Embryonic facial prominence (tissue), 1 donor: ENCODE measurements at regions not wholly inside any gene's neighbourhood (a gene's known extent, or its start where the extent isn't known, plus 50 kb on each side); places are given as distances from the start of the nearest gene placed in this dataset.
"Not testable (repeated sequence)": the region's sequence is repeated elsewhere in the genome, so short reads cannot be mapped to it uniquely, and the experiment has no call there.

Source experiments
- DNase-seq: peaks from one replicate; pipeline ENCODE4 v3.0.0-alpha.2; 2016; ENCODE audit errors: extremely low spot score

DNA sequence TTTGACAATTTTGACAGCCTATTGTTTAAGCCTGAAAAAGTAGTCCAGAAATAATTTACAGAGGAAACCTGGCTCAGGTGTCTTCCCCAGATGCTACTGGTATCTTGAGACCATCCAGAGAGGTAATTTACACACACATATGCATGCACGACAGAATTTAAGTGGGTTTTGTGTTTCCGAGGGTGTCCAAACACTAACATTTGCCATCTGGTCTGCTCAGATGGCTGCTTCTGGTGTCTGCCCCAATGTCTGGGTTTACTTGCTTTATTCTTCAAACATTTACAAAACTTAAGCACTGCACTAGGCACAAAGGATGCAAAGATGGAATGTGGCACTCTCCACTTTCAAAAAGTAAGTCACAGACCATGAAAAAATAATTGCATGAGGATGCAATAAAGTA lies 226.6 kb upstream of the EGLN3 start:
- DNase-seq: no peak

DNA sequence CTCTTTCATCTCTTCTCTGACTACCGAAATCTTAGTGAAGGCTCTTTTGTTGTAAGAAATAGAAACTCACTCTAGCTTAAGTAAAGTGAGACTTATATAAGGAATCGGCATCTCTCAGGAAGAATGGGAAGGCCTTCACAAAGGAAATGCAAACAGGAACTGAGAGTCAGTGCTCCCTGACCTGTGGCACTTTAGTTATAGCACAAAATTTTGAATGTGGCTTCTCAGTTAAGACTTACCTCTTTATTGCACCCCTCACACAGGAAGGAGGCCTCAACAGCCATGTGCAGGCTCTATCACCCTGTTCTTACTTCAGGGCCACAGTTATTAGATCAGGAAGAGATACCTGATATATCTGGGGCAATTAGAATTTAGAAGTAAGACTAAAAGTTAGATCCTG lies 224.7 kb upstream of the EGLN3 start:
- DNase-seq: no peak

DNA sequence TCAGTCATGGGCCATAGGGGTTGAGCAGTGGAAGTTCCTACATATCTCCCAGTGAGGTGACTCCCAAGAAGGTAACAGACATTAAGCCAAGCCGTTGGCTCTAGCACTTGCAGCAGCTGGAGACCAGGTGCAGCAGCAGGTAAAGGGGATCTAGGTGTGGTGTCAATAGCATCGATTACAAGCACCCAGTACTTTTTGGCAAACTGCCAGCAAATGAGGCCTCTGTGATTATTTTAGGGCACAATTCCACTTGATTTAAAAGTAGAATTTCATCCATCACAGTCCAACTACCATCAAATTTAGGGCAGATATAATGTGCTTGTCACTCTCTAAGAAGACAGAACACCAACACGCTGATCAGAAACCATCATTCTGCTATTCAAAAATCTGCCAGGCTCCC lies 224.1 kb upstream of the EGLN3 start:
- DNase-seq: no peak

DNA sequence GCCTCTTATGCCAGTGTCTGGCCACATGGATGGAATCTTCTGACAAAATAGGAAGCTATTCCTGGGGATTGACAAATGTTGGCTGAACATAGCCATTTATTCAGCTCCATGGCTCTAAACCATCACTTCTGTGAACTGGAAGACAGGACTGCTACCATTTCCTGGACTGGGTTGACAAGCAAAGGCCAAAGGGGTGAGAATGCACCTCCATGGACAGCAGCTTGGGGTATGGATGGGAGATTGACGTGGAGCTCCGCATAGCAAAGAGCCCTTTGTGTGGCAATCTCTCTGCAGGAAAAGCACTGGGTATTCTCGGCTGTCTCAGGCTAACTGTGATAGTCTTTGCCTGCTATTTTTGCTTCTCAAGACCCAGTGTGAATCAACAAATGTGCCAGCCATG lies 223.0 kb upstream of the EGLN3 start:
- DNase-seq: no peak

DNA sequence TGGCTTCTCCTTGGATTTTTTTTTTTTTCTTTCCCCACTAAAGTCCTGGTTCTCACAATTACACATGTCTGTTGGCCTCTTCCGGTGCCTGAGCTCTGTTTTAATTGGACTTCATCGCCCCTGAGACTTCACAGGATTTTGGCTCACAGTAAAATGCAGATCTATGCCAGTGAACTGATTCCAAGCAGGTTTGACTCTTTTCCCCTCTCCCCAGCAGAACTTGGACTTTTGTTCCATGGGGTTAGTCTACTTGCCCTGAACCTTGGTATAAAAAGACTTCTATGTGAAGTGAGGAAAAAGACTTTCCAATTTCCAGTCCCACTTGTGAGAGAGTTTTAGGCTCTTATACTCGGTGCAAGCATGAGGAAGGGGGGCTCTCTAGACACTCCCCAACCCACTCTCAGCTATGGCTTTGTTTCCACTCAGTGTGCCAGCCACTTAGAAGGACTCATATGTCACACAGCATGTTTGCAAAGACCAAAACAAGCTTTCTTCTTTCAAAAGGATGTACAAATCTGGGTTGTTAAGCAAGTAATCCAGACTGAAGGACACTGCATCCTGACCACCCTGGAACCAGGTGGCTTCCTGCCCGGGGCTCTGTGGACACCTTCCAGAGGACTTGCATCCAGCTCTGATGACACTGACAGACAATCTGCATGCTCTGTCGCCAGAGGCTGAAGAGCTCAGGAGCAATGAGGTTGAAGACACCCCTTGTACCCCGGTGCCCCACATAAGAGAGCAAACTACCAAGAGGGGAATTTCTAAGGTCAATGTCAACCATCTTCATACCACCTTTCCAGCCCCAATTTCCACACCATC lies 221.9 kb upstream of the EGLN3 start:
- no peak for DNase-seq

DNA sequence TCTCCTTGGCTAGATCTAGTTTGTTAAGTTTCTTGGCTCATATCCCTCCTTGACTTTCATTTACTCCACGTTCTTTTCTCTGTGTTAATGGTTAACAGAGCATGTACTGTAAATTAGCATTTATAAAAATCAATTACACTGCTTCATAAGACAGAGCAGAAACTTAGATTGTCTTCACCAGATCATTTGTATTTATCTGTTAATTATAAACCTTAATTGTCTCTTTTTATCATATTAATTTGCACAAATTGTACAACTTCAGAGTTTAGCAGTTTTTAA lies 221.2 kb upstream of the EGLN3 start:
- DNase-seq: no peak

DNA sequence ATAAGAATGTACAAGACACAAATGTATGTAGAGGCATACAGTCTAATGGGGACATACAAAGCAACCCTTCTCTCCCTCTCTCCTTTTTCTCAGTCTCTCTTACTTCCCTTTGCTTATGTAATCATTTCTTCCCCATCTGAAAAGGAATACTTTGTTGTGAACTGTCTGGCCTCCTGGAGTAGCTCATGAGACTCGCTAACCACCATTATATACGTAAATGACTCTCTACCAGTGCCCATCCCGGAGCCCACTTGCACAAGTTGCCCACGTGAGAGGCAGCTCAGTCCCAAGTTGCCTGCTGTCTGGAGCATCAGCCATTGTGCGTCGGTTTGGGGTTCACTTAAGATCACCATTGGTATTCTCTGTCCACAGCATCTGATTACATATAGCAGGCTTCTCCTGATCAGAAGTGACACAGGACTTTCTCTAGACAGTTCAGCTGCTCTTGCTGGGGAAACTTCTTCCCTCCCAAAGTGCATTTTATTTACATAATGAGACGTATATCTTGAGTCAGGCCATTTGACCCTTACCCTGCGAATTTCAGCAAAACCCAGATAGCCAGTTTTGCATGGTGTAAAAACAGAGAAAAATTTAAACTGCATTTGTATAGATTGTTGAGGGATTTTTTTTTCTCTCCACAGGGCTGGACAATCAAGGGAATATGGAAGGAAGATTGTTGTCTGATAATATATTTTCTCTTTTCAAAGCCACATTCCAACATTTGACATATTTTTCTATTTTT lies 220.7 kb upstream of the EGLN3 start:
- DNase-seq: no peak

DNA sequence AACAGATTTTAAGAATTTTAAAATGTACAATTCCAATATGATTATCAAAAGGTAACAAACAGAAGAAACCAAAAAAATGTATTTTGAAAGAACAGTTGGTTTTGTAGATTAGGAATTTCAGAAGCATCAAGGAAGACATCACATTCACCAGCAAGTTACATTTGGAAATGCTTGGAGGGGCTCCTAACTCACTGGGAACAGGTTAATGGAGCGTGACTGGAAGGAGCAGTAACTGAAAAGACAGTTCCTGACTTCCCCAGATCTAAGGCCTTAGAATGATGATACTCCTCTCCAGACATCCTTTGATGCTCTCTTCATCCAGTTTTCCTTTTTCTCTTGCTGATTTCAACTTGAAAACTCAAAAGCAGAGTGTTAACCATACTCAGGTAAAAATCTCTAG lies 220.0 kb upstream of the EGLN3 start:
- no peak for DNase-seq

DNA sequence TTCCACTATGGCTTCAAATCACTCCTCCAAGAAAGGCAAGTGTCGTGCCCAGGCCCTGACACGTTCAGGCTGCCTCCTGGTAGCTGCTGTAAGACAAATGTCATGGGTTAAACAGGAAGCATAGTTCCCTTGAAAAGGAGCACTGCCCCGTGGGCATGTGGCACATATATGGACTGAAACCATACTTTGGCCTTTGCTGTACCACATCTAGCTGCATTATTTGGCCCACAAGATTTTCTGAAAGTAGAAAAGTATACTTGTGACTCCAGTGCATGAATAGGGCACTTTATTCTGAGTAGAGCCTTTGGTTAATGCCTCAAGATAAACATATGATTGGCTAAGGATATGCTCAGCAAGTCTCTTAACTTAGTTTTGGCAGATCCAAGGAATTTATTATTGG lies 218.7 kb upstream of the EGLN3 start:
- DNase-seq: no peak

DNA sequence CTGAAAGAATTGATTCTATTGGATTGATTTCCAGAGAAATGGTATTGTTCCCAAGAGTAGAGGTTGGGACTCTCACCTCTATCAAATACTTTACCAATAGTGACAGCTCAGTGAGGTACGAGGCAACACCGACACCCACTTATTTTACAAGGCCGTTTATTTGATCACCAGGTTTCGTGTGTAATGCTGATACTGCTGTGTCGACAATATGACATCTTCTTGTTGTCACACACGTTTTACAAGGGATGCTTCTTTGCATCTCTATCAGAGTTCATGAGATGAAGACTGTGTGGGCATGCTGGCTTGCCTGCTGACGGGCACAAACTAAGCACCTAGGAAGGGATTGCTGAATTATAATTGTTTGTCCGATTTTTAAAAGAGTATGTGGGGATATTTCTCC lies 217.8 kb upstream of the EGLN3 start:
- no peak for DNase-seq

DNA sequence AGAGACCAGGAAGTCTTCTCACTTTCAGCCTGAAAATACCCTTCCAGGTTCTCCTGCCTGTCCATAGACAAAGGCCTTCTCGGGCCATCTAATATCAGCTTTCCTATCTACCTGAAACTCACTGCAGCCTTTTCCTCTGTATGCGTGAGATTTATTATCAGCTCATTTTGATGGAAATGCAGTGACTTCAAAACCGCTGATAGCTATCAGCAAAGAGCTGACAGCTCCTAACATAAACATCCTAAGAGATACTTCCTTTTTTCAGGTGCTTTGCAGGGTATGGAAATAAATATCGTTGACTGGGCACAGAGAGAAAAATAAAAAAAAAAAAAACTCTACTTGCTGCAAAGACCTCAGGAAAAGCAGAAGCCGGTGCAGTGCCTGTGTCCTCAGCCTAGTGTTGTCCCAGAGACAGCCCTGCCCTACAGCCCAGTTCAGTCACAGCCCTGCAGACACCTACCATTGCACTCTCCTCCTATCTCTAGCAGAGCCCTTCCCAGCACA lies 215.0 kb upstream of the EGLN3 start:
- DNase-seq: no peak

DNA sequence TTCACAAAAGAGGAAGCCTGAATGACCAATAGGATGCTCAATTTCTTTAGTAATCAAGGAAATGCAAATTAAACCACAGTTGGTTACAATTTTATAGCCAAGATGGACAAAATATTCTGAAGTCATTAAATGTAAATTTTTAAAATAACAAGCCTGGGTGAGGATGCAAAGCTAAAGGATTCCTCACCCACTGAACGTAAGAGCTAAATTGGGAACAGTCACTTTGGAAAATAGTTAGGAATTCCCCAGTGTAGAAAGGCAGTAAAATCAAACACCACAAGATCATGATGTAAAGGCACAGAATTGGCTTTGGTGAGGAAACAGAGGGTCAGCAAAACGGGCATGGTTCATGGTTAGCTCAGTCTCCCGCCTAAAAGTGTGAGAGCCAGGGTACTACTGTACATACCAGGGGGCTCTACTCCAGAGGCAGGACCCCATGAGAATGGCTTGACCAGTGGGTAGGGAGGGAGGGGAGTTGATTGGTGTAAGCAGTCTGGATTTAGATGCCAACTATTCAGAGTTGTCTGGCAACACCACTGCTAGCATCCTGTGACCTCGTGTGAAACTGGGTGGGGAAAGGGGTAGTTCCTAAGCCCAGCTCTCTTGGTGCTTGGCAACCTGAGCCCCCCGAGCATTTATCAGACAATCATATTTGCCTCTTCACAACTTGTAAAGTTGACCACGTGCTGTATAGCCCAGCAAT lies 213.4 kb upstream of the EGLN3 start:
- no peak for DNase-seq

DNA sequence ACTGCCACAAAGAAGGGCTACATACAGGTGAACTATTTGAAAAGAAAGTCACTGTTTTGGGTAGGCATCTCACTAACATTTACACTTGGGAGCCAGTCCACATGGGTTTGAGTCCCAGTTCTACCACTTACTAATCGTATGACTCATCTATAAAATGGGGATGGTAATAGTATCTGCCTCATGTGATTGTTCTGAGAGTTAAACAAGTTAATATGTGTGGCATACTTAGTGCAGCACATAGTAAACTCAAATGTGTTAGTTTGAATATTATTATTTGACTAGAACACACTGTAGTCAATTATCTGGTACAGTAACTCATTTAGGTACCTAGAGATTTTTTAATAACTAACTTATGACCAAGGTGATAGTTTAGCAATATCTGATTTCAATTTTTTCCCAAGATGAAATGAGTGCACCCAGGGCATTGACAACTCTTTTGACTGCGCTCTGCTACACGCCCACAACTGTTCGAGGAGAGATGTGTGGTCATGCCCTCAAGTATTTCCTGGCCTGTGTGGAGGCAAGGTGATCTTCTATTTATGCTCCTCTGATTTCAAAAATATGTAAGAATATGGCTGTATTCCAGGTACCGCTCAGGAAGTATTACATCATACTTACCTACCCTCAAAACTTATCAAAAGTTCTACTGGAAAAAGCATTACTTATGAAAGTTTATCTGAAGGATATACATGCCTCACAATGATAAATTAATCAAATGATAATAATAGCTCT lies 210.6 kb upstream of the EGLN3 start:
- no peak for DNase-seq

DNA sequence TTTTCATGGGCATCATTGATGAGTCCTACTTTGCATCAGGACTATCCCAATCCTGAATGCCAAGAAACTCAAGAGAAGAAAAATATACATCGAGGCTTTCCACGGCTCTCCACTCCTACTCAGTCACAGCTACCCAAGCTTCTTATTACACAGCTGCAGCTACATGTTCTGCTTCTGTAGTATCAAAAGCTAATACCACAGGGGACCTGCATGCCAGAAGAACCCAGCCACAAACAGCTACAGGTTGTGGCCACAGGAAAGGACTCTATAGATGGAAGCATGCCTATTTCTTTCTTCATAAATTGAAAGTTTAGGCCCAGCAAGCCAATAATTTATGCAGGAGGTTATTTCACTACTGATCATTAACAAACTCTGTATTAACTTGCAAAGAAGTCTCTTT lies 209.7 kb upstream of the EGLN3 start:
- no peak for DNase-seq

DNA sequence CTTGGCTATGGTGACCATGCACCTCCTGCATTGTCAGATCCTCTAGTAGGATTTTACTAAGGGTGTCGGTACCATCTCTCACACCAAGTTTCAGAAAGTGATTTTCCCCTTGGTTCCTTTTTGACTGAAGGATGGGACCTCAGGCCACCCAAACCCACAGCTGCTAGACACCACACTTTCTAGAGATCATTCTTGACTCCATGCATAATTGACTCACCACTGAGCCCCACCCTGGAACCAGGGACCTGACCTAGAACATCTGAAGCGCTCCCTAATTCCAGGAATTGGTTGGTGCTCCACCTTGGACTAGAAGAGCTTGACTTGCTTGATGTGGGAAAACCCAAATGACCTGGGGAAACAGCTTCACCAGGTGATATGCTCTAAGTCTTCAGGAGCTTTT lies 206.8 kb upstream of the EGLN3 start:
- DNase-seq: no peak

DNA sequence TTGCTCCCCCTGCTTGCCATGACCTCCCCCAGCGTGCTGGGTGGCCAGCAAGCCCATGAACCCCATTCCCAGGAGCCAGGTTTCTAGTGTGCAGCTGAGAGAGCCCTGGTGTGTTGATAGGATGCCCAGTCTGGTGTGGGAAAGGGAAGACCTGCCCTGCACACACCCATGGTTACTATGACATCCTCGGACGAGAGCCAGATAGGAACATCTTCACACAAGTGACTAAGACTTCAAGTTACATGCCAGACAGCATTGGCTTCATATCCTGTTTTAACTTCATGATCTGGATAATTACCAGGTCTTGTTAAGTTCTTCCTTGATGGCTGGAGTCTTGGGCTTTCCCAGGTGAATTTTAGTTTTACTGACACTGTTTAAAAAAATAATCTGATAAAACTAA lies 196.6 kb upstream of the EGLN3 start:
- no peak for DNase-seq

DNA sequence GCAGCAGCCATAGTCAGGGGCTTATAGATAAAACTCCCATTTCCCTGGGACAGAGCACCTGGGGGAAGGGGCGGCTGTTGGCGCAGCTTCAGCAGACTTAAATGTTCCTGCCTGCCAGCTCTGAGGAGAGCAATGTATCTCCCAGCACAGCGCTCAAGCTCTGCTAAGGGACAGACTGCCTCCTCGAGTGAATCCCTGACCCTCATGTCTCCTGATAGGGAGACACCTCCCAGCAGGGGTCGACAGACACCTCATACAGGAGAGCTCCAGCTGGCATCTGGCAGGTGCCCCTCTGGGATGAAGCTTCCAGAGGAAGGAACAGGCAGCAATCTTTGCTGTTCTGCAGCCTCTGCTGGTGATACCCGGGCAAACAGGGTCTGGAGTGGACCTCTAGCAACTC lies 189.3 kb upstream of the EGLN3 start:
- not testable (repeated sequence) for DNase-seq

DNA sequence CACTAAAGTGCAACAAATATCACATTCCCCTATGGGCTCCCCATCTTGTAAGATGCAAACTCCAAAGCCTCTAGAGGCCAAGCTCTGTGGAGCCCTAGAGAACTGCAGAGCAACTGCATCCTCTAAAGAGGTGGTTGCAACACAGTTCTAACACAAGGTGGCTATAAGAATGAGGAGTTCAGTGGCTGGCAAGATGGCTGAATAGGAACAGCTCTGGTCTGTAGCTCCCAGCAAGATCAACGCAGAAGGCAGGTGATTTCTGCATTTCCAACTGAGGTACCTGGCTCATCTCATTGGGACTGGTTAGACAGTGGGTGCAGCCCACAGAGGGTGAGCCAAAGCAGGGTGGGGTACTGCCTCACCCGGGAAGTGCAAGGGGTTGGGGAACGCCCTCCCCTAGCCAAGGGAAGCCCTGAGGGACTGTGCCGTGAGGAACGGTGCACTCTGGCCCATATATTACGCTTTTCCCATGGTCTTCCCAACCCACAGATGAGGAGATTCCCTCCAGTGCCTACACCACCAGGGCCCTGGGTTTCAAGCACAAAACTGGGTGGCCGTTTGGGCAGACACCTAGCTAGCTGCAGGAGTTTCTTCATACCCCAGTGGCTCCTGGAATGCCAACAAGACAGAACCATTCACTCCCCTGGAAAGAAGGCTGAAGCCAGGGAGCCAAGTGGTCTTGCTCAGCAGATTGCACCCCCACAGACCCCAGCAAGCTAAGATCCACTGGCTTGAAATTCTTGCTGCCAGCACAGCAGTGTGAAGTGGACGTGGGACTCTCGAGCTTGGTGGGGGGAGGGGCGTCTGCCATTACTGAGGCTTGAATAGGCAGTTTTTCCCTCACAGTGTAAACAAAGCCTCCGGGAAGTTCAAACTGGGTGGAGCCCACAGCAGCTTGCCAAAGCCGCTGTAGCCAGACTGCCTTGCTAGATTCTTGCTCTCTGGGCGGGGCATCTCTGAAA lies 188.6 kb upstream of the EGLN3 start:
- DNase-seq: not testable (repeated sequence)

DNA sequence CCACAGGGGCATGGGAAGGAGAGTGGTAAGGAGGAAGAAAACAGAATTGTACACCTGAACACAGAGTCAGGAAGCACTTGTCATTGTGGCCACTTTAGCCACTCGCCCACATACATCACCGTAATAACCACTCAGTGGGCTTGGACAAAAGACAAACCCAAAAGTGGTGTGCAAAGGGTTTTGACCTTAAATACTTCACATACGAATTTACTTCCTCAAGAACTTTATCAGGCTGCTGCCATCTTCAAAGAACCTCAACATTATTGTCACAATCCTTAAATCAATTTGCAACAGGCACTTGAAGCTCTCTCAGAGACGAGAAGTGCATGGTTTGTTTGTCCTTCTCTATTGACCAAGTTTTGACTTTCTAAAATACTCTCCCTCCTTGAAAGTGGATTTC lies 187.3 kb upstream of the EGLN3 start:
- no peak for DNase-seq

DNA sequence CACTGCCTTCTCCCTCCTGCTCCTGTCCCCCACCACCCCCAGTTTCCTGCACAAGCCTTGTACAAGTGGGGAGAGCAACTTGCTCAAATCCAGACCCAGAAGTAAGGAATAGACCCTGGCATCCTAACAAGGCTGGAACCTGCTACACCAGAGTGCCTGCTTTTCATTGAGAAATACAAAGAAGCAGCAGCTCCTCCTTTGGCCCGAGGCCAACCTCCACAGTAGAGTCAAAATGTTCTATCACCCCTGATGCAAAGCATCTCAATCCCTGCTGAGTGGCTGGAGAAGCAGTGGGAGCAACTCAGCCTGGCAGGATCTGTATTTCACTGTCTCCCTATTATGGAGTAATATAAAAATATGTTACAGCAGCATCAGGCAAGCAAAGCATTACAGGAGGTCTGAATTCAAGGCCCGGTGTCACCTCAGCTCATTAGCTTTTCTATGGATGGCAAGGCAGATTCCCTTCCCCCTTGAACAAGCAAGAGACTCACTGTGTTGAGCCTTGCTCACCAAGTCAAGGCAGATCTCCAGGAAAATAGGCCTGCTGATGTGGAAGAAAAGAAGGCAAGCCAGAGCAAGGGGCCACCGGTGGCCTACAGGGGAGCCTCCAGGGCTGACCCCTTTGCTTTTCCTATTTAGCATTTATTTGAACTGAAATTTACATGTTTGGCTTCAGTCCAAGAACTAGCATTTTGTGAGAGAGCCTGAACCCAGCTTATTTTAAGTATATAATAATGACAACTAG lies 186.3 kb upstream of the EGLN3 start:
- no peak for DNase-seq
